Peyer's patch (tissue), 4 donors: ENCODE measurements at regions not wholly inside any gene's neighbourhood (a gene's known extent, or its start where the extent isn't known, plus 50 kb on each side); places are given as distances from the start of the nearest gene placed in this dataset.

Experiments used
- CTCF ChIP-seq, 6 experiments: fragments of 450-650 bp in 4 of 6; fragments of 200-600 bp in 2 of 6; sonication (generic) in 1 of 6; IDR thresholded peaks; one replicate each; pipeline ENCODE4 v1.5.1; 2017 to 2019; ENCODE audit warnings: antibody characterized with exemption in 6 of 6, mild to moderate bottlenecking in 3 of 6, moderate library complexity in 1 of 6
- POLR2A ChIP-seq, 2 donors: fragments of 450-650 bp; IDR thresholded peaks; one replicate each; pipeline ENCODE4 v1.5.1; 2017; ENCODE audit warnings: antibody characterized with exemption in 2 of 2, mild to moderate bottlenecking in 2 of 2, moderate library complexity in 2 of 2

DNA sequence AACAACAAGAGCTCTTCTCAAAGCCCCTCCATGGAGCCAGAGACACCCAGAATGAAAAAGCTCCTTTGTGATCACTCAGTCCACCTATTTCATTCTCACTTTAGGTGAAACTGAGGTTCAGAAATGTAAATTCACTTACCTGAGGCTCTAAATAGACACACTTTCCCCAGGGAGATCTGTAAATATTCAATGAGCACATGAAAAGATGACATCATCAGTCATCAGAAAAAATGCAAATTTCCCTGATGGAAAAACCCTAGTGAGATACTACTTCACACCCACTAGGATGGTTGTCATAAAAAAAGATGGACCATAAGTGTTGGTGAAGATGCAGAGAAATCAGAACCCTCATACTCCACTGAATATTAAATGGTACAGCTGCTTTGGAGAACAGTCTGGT is 339.2 kb downstream of the EN1 start:
- TF ChIP-seq CTCF (IDR thresholded peaks at IDR 0.05) (no peak), POLR2A (IDR thresholded peaks at IDR 0.05) (no peak)
